AG09309 (cell line): ENCODE measurements at regions not wholly inside any gene's neighbourhood (a gene's known extent, or its start where the extent isn't known, plus 50 kb on each side); places are given as distances from the start of the nearest gene placed in this dataset.

Experiments
- DNase-seq: peaks from one replicate; pipeline ENCODE4 v3.0.0-alpha.2; 2010; ENCODE audit warnings: low read depth
- H3K4me3 ChIP-seq: 2 replicates; pipeline ENCODE4 v1.5.1; 2011; ENCODE audit warnings: mild to moderate bottlenecking, low read depth, low read length, moderate library complexity; ENCODE audit not compliant: control insufficient read depth
- CTCF ChIP-seq: IDR thresholded peaks from 2 replicates; pipeline ENCODE4 v1.5.1; 2011; ENCODE audit warnings: mild to moderate bottlenecking, low read depth, low read length, inconsistent platforms; ENCODE audit not compliant: insufficient read depth, control insufficient read depth; ENCODE audit errors: missing control alignments

GRCh38 chr10:78327778-78328591 is 294.3 kb downstream of the RPS24 start:
- no peak for TF ChIP-seq CTCF
- no peak for DNase-seq
- H3K4me3 ChIP-seq = no peak overlapping the region

- no peak for DNase-seq
- no peak for TF ChIP-seq CTCF
Measured at GRCh38 chr10:78328592-78329404, 295.1 kb downstream of the RPS24 start.

GRCh38 chr10:78330884-78331283 is 297.2 kb downstream of the RPS24 start:
- no peak for TF ChIP-seq CTCF
- DNase-seq = no peak
- no peak overlapping the region for H3K4me3 ChIP-seq

More at GRCh38 chr10:78328592-78329404, 295.1 kb downstream of the RPS24 start:
- H3K4me3 ChIP-seq = no peak overlapping the region

- no peak overlapping the region for H3K4me3 ChIP-seq
- DNase-seq = no peak
- TF ChIP-seq CTCF = no peak
Measured at GRCh38 chr10:78331391-78331922, 297.8 kb downstream of the RPS24 start.

GRCh38 chr10:78332012-78332411 is 298.3 kb downstream of the RPS24 start:
- no peak overlapping the region for H3K4me3 ChIP-seq
- DNase-seq = no peak
- no peak for TF ChIP-seq CTCF

GRCh38 chr10:78332657-78333056 is 299.0 kb downstream of the RPS24 start:
- no peak overlapping the region for H3K4me3 ChIP-seq
- no peak for TF ChIP-seq CTCF
- no peak for DNase-seq
